HL-60 (cell line): ENCODE measurements at regions not wholly inside any gene's neighbourhood (a gene's known extent, or its start where the extent isn't known, plus 50 kb on each side); places are given as distances from the start of the nearest gene placed in this dataset.

ENCODE experiments used
- DNase-seq, 2 experiments: peaks; one replicate each; pipeline ENCODE4 v3.0.0-alpha.2; 2010 to 2020; ENCODE audit warnings: low read depth in 1 of 2, low spot score in 1 of 2
- H3K27ac ChIP-seq: fragments of 250-450 bp; sonication (Bioruptor Pico); replicated peaks from 2 replicates; pipeline ENCODE4 v1.5.1; 2020; ENCODE audit warnings: mild to moderate bottlenecking, moderate library complexity
- H3K27me3 ChIP-seq: fragments of 250-450 bp; sonication (Bioruptor Pico); 2 replicates; pipeline ENCODE4 v1.5.1; 2021; ENCODE audit warnings: mild to moderate bottlenecking, moderate library complexity; ENCODE audit not compliant: insufficient read depth, poor library complexity, severe bottlenecking
- H3K4me3 ChIP-seq: replicated peaks from 2 replicates; pipeline ENCODE4 v1.5.1; 2011; ENCODE audit warnings: mild to moderate bottlenecking, control low read depth, low read length; ENCODE audit not compliant: insufficient read depth
- GABPA ChIP-seq: IDR thresholded peaks from 2 replicates; pipeline ENCODE4 v1.6.1; 2012; ENCODE audit warnings: low read depth
- POLR2AphosphoS5 ChIP-seq: IDR thresholded peaks from 2 replicates; pipeline ENCODE4 v1.6.1; 2012; ENCODE audit warnings: low read depth
- SPI1 ChIP-seq: IDR thresholded peaks from 2 replicates; pipeline ENCODE4 v1.6.1; 2012; ENCODE audit warnings: low read depth, mild to moderate bottlenecking, borderline replicate concordance
- TF ChIP-seq, protein P1 (sequence below): IDR thresholded peaks from one replicate; pipeline ENCODE4 v1.5.1; 2011; ENCODE audit warnings: low read length, control low read depth, inconsistent platforms; ENCODE audit not compliant: insufficient read depth
- TF ChIP-seq, protein P2 (sequence below): IDR thresholded peaks from 2 replicates; pipeline ENCODE4 v1.6.1; 2012; ENCODE audit warnings: low read depth; ENCODE audit not compliant: insufficient replicate concordance

DNA sequence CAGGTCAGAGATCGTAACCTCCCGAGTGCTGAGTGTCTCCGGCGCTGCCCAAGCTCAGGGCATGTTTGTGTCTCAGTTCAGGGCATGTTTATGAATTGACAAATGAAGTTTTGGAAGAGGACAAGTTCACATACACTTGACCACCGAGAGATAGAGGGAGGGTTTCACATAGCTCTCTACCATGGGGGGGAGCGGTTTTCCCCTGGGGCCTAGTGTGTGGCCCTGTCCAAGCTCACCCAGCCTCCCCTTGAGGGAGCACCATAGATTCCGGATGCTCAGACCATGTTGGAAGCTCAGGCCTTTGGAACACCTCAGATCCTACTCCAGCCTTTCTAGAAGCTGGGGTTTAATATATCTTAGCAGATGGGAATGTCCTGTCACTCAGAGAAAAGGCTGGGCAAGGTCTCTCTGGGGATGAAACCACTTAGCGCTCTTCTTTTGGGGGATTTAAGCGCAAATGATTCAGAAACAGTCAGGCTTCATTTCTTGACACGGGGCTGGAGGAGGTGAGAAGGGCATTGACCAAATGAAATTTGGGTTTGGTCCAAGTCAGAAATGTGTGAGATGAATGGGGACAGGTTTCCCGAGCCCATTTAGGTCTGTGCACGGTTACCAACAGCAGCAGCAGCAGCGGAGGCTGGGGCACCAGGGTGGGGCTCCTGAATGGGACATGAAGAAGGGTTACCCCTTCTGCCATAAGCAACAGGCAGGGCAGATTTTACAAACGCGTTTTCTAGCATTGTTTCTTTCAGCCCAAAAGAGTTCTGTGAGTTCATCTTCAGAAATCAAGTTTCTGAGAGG, 96.6 kb downstream of the METRNL start:
- Histone ChIP-seq H3K27me3 (peaks cover 1% of the 10 kb centered on the region), H3K4me3 (no peak overlapping the region), H3K27ac (no peak overlapping the region)
- no peak for TF ChIP-seq SPI1
- TF ChIP-seq POLR2AphosphoS5, result no peak
- TF ChIP-seq GABPA, result no peak
- TF ChIP-seq, protein P1, sequence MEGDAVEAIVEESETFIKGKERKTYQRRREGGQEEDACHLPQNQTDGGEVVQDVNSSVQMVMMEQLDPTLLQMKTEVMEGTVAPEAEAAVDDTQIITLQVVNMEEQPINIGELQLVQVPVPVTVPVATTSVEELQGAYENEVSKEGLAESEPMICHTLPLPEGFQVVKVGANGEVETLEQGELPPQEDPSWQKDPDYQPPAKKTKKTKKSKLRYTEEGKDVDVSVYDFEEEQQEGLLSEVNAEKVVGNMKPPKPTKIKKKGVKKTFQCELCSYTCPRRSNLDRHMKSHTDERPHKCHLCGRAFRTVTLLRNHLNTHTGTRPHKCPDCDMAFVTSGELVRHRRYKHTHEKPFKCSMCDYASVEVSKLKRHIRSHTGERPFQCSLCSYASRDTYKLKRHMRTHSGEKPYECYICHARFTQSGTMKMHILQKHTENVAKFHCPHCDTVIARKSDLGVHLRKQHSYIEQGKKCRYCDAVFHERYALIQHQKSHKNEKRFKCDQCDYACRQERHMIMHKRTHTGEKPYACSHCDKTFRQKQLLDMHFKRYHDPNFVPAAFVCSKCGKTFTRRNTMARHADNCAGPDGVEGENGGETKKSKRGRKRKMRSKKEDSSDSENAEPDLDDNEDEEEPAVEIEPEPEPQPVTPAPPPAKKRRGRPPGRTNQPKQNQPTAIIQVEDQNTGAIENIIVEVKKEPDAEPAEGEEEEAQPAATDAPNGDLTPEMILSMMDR, result no peak
- TF ChIP-seq, protein P2, sequence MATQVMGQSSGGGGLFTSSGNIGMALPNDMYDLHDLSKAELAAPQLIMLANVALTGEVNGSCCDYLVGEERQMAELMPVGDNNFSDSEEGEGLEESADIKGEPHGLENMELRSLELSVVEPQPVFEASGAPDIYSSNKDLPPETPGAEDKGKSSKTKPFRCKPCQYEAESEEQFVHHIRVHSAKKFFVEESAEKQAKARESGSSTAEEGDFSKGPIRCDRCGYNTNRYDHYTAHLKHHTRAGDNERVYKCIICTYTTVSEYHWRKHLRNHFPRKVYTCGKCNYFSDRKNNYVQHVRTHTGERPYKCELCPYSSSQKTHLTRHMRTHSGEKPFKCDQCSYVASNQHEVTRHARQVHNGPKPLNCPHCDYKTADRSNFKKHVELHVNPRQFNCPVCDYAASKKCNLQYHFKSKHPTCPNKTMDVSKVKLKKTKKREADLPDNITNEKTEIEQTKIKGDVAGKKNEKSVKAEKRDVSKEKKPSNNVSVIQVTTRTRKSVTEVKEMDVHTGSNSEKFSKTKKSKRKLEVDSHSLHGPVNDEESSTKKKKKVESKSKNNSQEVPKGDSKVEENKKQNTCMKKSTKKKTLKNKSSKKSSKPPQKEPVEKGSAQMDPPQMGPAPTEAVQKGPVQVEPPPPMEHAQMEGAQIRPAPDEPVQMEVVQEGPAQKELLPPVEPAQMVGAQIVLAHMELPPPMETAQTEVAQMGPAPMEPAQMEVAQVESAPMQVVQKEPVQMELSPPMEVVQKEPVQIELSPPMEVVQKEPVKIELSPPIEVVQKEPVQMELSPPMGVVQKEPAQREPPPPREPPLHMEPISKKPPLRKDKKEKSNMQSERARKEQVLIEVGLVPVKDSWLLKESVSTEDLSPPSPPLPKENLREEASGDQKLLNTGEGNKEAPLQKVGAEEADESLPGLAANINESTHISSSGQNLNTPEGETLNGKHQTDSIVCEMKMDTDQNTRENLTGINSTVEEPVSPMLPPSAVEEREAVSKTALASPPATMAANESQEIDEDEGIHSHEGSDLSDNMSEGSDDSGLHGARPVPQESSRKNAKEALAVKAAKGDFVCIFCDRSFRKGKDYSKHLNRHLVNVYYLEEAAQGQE, result no peak
- no peak for DNase-seq

DNA sequence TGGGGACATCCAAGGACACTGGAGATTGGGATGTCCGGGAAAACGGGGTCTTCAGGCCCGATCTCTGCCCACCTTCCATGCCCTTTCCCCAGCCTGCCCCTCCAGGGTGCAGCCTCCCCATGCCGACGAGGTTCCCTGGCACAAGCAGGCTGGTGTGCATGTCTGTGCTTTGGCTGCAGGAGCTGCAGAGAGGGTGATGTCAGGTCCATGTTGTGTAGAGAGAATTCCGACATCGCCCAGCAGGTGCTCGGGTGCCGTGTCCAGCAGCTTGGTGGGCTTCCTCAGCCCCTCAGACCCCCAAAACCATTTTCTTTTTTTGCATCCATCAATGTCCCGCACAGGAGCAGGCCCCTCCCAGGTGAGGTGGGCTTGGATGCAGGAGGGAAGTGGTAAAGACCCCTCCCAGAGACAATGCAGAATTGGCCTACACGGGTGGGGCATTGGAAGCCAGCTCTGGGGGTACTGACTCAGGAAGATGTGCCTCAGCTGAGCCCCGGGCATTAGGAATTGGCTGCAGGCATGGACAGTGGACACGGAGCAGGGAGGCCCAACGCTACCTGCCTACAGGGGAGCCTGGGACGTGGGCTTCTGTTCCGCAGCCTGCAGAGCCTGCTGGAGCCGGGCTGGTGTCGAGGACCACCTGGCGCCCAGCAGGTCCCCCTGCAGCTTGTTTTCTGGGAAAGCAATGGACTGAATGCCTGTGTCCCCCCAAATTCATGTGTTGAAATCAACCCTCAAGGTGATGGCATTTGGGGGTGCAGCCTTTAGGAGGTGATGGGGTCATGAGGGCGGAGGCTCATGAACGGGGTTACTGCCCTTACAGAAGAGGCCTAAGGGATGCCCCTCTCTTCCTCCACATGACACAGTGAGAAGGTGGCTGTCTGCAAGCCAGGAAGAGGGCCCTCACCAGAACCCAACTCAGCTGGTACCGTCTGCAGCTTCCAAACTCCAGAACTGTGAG, 97.5 kb downstream of the METRNL start:
- TF ChIP-seq GABPA, result no peak
- TF ChIP-seq SPI1, result no peak
- TF ChIP-seq, protein P2, result no peak
- TF ChIP-seq, protein P1, result no peak
- no peak for TF ChIP-seq POLR2AphosphoS5
- H3K27ac ChIP-seq, result no peak overlapping the region
- no peak for DNase-seq
- H3K4me3 ChIP-seq, result no peak overlapping the region
- no peaks in the 10 kb centered on the region for H3K27me3 ChIP-seq

DNA sequence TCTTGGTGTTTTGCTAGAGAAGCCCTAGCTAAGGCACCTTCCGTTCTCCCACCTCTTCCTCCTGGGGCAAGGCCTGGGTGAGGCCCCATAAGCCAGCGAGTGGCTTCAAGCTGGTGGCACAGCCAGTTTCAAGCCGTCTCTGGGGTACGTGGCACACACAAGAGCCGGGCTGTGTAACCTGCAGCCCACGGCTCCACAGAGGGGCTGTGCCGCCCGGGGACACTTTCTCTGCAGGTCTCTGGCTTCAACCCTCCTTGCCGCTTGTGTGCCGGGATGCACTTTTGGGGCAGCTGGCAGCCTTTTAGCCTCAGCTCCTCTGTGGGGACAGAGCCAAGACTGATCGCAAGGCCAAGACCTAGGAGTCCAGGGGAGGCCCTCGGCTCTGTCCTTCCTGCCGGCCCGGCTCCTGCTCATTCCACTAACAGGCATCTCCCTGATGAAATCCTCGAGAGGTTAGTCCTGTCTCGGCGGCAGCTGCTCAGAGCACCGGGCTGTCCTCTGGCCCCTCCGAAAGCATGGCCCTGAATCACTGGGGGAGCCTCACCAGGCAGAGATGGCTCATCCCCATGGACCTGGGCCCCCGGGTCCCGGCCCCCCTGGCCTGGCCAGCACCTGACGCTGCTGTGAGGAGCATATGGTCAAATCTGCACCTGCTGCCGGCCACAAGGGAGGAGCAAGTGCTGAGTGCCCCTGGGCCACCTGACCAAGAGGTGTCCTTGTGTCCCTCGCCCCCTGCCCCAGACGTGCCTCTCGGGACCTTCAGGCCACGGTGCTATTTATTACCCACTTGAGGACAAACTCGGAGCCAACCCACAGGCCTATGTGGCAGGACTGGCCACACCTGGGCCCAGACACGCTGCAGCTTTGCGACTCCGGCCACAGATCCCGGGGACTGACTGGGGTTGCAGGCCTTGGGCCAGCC, 98.5 kb downstream of the METRNL start:
- no peak overlapping the region for H3K27ac ChIP-seq
- H3K27me3 ChIP-seq, result no peaks in the 10 kb centered on the region
- TF ChIP-seq, protein P1, result no peak
- TF ChIP-seq SPI1, result no peak
- TF ChIP-seq, protein P2, result no peak
- no peak for TF ChIP-seq POLR2AphosphoS5
- no peak for TF ChIP-seq GABPA
- H3K4me3 ChIP-seq, result no peak overlapping the region
- no peak for DNase-seq
